ENCODE measurements at regions not wholly inside any gene's neighbourhood (a gene's known extent, or its start where the extent isn't known, plus 50 kb on each side); places are given as distances from the start of the nearest gene placed in this dataset.
"Not testable (repeated sequence)": the region's sequence is repeated elsewhere in the genome, so short reads cannot be mapped to it uniquely, and the experiment has no call there.

GRCh38 chr11:71165771-71166170, 86.6 kb downstream of the SHANK2 start:
- no peak overlapping the region for H3K27ac ChIP-seq
- no peaks in the 10 kb centered on the region for H3K9me3 ChIP-seq (ENCODE audit: low read depth, low read length)
- H3K9ac ChIP-seq (ENCODE audit: insufficient read length): no peak overlapping the region
- H3K4me3 ChIP-seq: no peak overlapping the region
- H3K36me3 ChIP-seq (ENCODE audit: insufficient read depth, low read length): no peaks in the 10 kb centered on the region
- no peak for TF ChIP-seq EZH2 (IDR thresholded peaks at IDR 0.05)
- TF ChIP-seq FOXP2 (optimal IDR thresholded peaks at IDR 0.05; ENCODE audit: control extremely low read depth, extremely low read length, insufficient read depth): no peak
- no peak for TF ChIP-seq POLR2AphosphoS5 (IDR thresholded peaks at IDR 0.05; ENCODE audit: borderline replicate concordance, low read depth, low read length)
- DNase-seq (ENCODE audit: low read depth, low spot score): no peak

- no peak for DNase-seq (ENCODE audit: low read depth, low spot score)
- Histone ChIP-seq H3K9me3 (ENCODE audit: low read depth, low read length) (no peaks in the 10 kb centered on the region), H3K36me3 (ENCODE audit: insufficient read depth, low read length) (no peaks in the 10 kb centered on the region), H3K27ac (no peak overlapping the region), H3K9ac (ENCODE audit: insufficient read length) (no peak overlapping the region), H3K4me3 (no peak overlapping the region)
- TF ChIP-seq EZH2 (IDR thresholded peaks at IDR 0.05) (no peak), POLR2AphosphoS5 (IDR thresholded peaks at IDR 0.05; ENCODE audit: borderline replicate concordance, low read depth, low read length) (no peak), FOXP2 (optimal IDR thresholded peaks at IDR 0.05; ENCODE audit: control extremely low read depth, extremely low read length, insufficient read depth) (no peak)
Measured at GRCh38 chr11:71164621-71165020, 87.8 kb downstream of the SHANK2 start.

- DNase-seq (ENCODE audit: low read depth, low spot score): no peak
- H3K9ac ChIP-seq (ENCODE audit: insufficient read length): no peak overlapping the region
- H3K4me3 ChIP-seq: no peak overlapping the region
- H3K9me3 ChIP-seq (ENCODE audit: low read depth, low read length): no peaks in the 10 kb centered on the region
- no peaks in the 10 kb centered on the region for H3K36me3 ChIP-seq (ENCODE audit: insufficient read depth, low read length)
- TF ChIP-seq EZH2 (IDR thresholded peaks at IDR 0.05): no peak
- no peak for TF ChIP-seq FOXP2 (optimal IDR thresholded peaks at IDR 0.05; ENCODE audit: control extremely low read depth, extremely low read length, insufficient read depth)
- no peak for TF ChIP-seq POLR2AphosphoS5 (IDR thresholded peaks at IDR 0.05; ENCODE audit: borderline replicate concordance, low read depth, low read length)
- H3K27ac ChIP-seq: no peak overlapping the region
Measured at GRCh38 chr11:71164186-71164585, 88.2 kb downstream of the SHANK2 start.

GRCh38 chr11:71163371-71163770, 89.0 kb downstream of the SHANK2 start:
- TF ChIP-seq FOXP2 (optimal IDR thresholded peaks at IDR 0.05; ENCODE audit: control extremely low read depth, extremely low read length, insufficient read depth): no peak
- no peak for TF ChIP-seq EZH2 (IDR thresholded peaks at IDR 0.05)
- TF ChIP-seq POLR2AphosphoS5 (IDR thresholded peaks at IDR 0.05; ENCODE audit: borderline replicate concordance, low read depth, low read length): no peak
- no peak for DNase-seq (ENCODE audit: low read depth, low spot score)
- no peak overlapping the region for H3K4me3 ChIP-seq
- no peaks in the 10 kb centered on the region for H3K9me3 ChIP-seq (ENCODE audit: low read depth, low read length)
- no peak overlapping the region for H3K9ac ChIP-seq (ENCODE audit: insufficient read length)
- H3K36me3 ChIP-seq (ENCODE audit: insufficient read depth, low read length): no peaks in the 10 kb centered on the region
- H3K27ac ChIP-seq: no peak overlapping the region

GRCh38 chr11:71158936-71159335, 93.4 kb downstream of the SHANK2 start:
- Histone ChIP-seq H3K27ac (no peak overlapping the region), H3K36me3 (ENCODE audit: insufficient read depth, low read length) (no peaks in the 10 kb centered on the region), H3K9me3 (ENCODE audit: low read depth, low read length) (no peaks in the 10 kb centered on the region), H3K4me3 (no peak overlapping the region), H3K9ac (ENCODE audit: insufficient read length) (no peak overlapping the region)
- no peak for DNase-seq (ENCODE audit: low read depth, low spot score)
- TF ChIP-seq EZH2 (IDR thresholded peaks at IDR 0.05) (no peak), POLR2AphosphoS5 (IDR thresholded peaks at IDR 0.05; ENCODE audit: borderline replicate concordance, low read depth, low read length) (no peak)

GRCh38 chr11:71157676-71158075, 94.7 kb downstream of the SHANK2 start:
- not testable (repeated sequence) for H3K36me3 ChIP-seq (ENCODE audit: insufficient read depth, low read length); H3K9me3 ChIP-seq (ENCODE audit: low read depth, low read length); DNase-seq (ENCODE audit: low read depth, low spot score); H3K4me3 ChIP-seq; H3K9ac ChIP-seq (ENCODE audit: insufficient read length); H3K27ac ChIP-seq

GRCh38 chr11:71156301-71156700, 96.1 kb downstream of the SHANK2 start:
- H3K27ac ChIP-seq: no peak overlapping the region
- H3K9me3 ChIP-seq (ENCODE audit: low read depth, low read length): no peaks in the 10 kb centered on the region
- H3K4me3 ChIP-seq: no peak overlapping the region
- no peak for DNase-seq (ENCODE audit: low read depth, low spot score)
- no peak overlapping the region for H3K9ac ChIP-seq (ENCODE audit: insufficient read length)
- TF ChIP-seq FOXP2 (optimal IDR thresholded peaks at IDR 0.05; ENCODE audit: control extremely low read depth, extremely low read length, insufficient read depth): no peak
- H3K36me3 ChIP-seq (ENCODE audit: insufficient read depth, low read length): no peaks in the 10 kb centered on the region

- TF ChIP-seq POLR2AphosphoS5 (IDR thresholded peaks at IDR 0.05; ENCODE audit: borderline replicate concordance, low read depth, low read length) (no peak), EZH2 (IDR thresholded peaks at IDR 0.05) (no peak), FOXP2 (optimal IDR thresholded peaks at IDR 0.05; ENCODE audit: control extremely low read depth, extremely low read length, insufficient read depth) (no peak)
- Histone ChIP-seq H3K36me3 (ENCODE audit: insufficient read depth, low read length) (no peaks in the 10 kb centered on the region), H3K27ac (no peak overlapping the region), H3K9ac (ENCODE audit: insufficient read length) (no peak overlapping the region), H3K4me3 (no peak overlapping the region), H3K9me3 (ENCODE audit: low read depth, low read length) (no peaks in the 10 kb centered on the region)
- DNase-seq (ENCODE audit: low read depth, low spot score): no peak
Measured at GRCh38 chr11:71155846-71156245, 96.5 kb downstream of the SHANK2 start.

- DNase-seq (ENCODE audit: low read depth, low spot score): no peak
- no peak overlapping the region for H3K4me3 ChIP-seq
- TF ChIP-seq FOXP2 (optimal IDR thresholded peaks at IDR 0.05; ENCODE audit: control extremely low read depth, extremely low read length, insufficient read depth) (no peak), EZH2 (IDR thresholded peaks at IDR 0.05) (no peak), POLR2AphosphoS5 (IDR thresholded peaks at IDR 0.05; ENCODE audit: borderline replicate concordance, low read depth, low read length) (no peak)
- H3K9me3 ChIP-seq (ENCODE audit: low read depth, low read length): no peaks in the 10 kb centered on the region
- H3K27ac ChIP-seq: no peak overlapping the region
- H3K36me3 ChIP-seq (ENCODE audit: insufficient read depth, low read length): no peaks in the 10 kb centered on the region
- no peak overlapping the region for H3K9ac ChIP-seq (ENCODE audit: insufficient read length)
Measured at GRCh38 chr11:71154261-71154805, 98.0 kb downstream of the SHANK2 start.

All from SK-N-MC (cell line).